HG02759 (cell line): ENCODE measurements at regions not wholly inside any gene's neighbourhood (a gene's known extent, or its start where the extent isn't known, plus 50 kb on each side); places are given as distances from the start of the nearest gene placed in this dataset.

Source experiments
- ATAC-seq: cut with Tn5 transposase; IDR thresholded peaks from one replicate; pipeline ENCODE4 v1.9.1; 2021; ENCODE audit warnings: mild to moderate bottlenecking, moderate library complexity; ENCODE audit not compliant: unreplicated experiment

GRCh38 chr4:29521281-29521680, 1198.9 kb upstream of the PCDH7 start:
- ATAC-seq = no peak

GRCh38 chr4:29536745-29537144, 1183.4 kb upstream of the PCDH7 start:
- no peak for ATAC-seq

GRCh38 chr4:29538889-29539646, 1181.1 kb upstream of the PCDH7 start:
- ATAC-seq = no peak

- no peak for ATAC-seq
Observed at GRCh38 chr4:29540439-29541102, 1179.6 kb upstream of the PCDH7 start.

GRCh38 chr4:29541757-29542156, 1178.4 kb upstream of the PCDH7 start:
- no peak for ATAC-seq

GRCh38 chr4:29549342-29549741, 1170.8 kb upstream of the PCDH7 start:
- ATAC-seq = no peak

GRCh38 chr4:29551821-29552220, 1168.3 kb upstream of the PCDH7 start:
- ATAC-seq = no peak

GRCh38 chr4:29553846-29554245, 1166.3 kb upstream of the PCDH7 start:
- ATAC-seq = no peak

GRCh38 chr4:29558789-29559188, 1161.4 kb upstream of the PCDH7 start:
- ATAC-seq = no peak

GRCh38 chr4:29559286-29559685, 1160.9 kb upstream of the PCDH7 start:
- ATAC-seq = no peak

GRCh38 chr4:29560452-29560851, 1159.7 kb upstream of the PCDH7 start:
- ATAC-seq = no peak

GRCh38 chr4:29565256-29565655, 1154.9 kb upstream of the PCDH7 start:
- ATAC-seq = no peak

- no peak for ATAC-seq
Observed at GRCh38 chr4:29566371-29566770, 1153.8 kb upstream of the PCDH7 start.

GRCh38 chr4:29571322-29571721, 1148.8 kb upstream of the PCDH7 start:
- no peak for ATAC-seq

- ATAC-seq = no peak
Observed at GRCh38 chr4:29578329-29578728, 1141.8 kb upstream of the PCDH7 start.

- ATAC-seq = no peak
Observed at GRCh38 chr4:29581457-29581856, 1138.7 kb upstream of the PCDH7 start.

GRCh38 chr4:29588617-29589016, 1131.6 kb upstream of the PCDH7 start:
- ATAC-seq = no peak

- ATAC-seq = no peak
Observed at GRCh38 chr4:29596228-29596627, 1123.9 kb upstream of the PCDH7 start.

- ATAC-seq = no peak
Observed at GRCh38 chr4:29619168-29619567, 1101.0 kb upstream of the PCDH7 start.

GRCh38 chr4:29632199-29632598, 1088.0 kb upstream of the PCDH7 start:
- no peak for ATAC-seq

- no peak for ATAC-seq
Observed at GRCh38 chr4:29636961-29637360, 1083.2 kb upstream of the PCDH7 start.

- ATAC-seq = no peak
Observed at GRCh38 chr4:29653221-29653620, 1066.9 kb upstream of the PCDH7 start.

GRCh38 chr4:29680644-29681043, 1039.5 kb upstream of the PCDH7 start:
- no peak for ATAC-seq
